Sigmoid colon (tissue), 6 donors: ENCODE measurements at regions not wholly inside any gene's neighbourhood (a gene's known extent, or its start where the extent isn't known, plus 50 kb on each side); places are given as distances from the start of the nearest gene placed in this dataset.

Experiments used
- DNase-seq: peaks from one replicate; pipeline ENCODE4 v3.0.0-alpha.2; 2019
- H3K27ac ChIP-seq, 4 donors: fragments of 200-600 bp; sonication (generic); one replicate each; pipeline ENCODE4 v1.5.1; 2016 to 2019; ENCODE audit warnings: mild to moderate bottlenecking in 1 of 4
- H3K27me3 ChIP-seq, 3 donors: fragments of 200-600 bp; sonication (generic); one replicate each; pipeline ENCODE4 v1.5.1; 2019; ENCODE audit warnings: mild to moderate bottlenecking in 1 of 3
- H3K36me3 ChIP-seq, 4 donors: fragments of 200-600 bp; sonication (generic); one replicate each; pipeline ENCODE4 v1.5.1; 2016 to 2019
- H3K4me1 ChIP-seq, 4 donors: fragments of 200-600 bp; sonication (generic); one replicate each; pipeline ENCODE4 v1.5.1; 2017 to 2019
- H3K4me3 ChIP-seq, 4 donors: fragments of 200-600 bp; sonication (generic); one replicate each; pipeline ENCODE4 v1.5.1; 2017 to 2019; ENCODE audit warnings: mild to moderate bottlenecking in 2 of 4, moderate library complexity in 1 of 4
- H3K9me3 ChIP-seq, 4 donors: fragments of 200-600 bp in 3 of 4; sonication (generic) in 3 of 4; one replicate each; pipeline versions ENCODE4 v1.5.1 to v1.6.1; 2013 to 2019
- EP300 ChIP-seq, 4 donors: sonication (generic); formaldehyde crosslinking; IDR thresholded peaks; one replicate each; pipeline ENCODE4 v1.6.1; 2017; ENCODE audit warnings: antibody characterized with exemption in 4 of 4
- POLR2A ChIP-seq, 2 donors: fragments of 450-650 bp; IDR thresholded peaks; one replicate each; pipeline ENCODE4 v1.6.1; 2016; ENCODE audit warnings: antibody characterized with exemption in 2 of 2, mild to moderate bottlenecking in 2 of 2, moderate library complexity in 2 of 2
- POLR2AphosphoS5 ChIP-seq, 4 donors: sonication (generic); formaldehyde crosslinking; IDR thresholded peaks; one replicate each; pipeline ENCODE4 v1.6.1; 2017; ENCODE audit warnings: antibody characterized with exemption in 4 of 4
- WGBS, 2 donors: extraction: QIAGEN DNeasy Blood & Tissue Kit; methylation state at CpG; one replicate each; pipeline ENCODE4 v1.1.7; 2013; 5-methylcytosine and 5-hydroxymethylcytosine counted together
- intact Hi-C: fragments of 100-400 bp; cut with DNase I; formaldehyde crosslinking; loops from one replicate; pipeline ENCODE4 v1.15.1; 2023
- TF ChIP-seq, protein P1 (sequence below), 4 experiments: fragments of 450-650 bp in 3 of 4; fragments of 200-600 bp in 1 of 4; IDR thresholded peaks; one replicate each; pipeline ENCODE4 v1.5.1; 2016 to 2019; ENCODE audit warnings: antibody characterized with exemption in 4 of 4, mild to moderate bottlenecking in 3 of 4, moderate library complexity in 2 of 4
- donor health status: healthy with polysubstance abuse.
- donor health status: healthy.

DNA sequence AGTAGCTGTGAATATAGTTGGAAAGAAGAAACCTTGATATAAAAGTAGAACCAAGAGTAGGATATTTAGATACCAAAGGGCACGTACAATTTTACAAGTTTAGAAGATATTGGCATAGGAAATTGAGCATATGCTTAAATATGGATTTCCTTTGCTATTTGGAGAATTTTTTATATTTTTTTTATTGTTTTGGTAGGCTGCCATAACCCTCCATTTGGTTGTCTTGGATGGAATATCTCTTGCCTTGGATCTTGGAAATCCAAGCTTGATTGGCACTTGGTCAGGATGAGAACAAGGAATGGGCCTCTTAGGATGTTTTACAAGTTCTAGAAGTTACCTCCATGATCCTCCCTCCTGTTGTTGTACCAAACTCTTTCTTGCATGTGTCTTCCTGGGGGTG lies 297.1 kb downstream of the PRL start:
- peaks cover 0 to 68% (median 45%) of the 10 kb centered on the region in 4 donors for H3K4me1 ChIP-seq

DNA sequence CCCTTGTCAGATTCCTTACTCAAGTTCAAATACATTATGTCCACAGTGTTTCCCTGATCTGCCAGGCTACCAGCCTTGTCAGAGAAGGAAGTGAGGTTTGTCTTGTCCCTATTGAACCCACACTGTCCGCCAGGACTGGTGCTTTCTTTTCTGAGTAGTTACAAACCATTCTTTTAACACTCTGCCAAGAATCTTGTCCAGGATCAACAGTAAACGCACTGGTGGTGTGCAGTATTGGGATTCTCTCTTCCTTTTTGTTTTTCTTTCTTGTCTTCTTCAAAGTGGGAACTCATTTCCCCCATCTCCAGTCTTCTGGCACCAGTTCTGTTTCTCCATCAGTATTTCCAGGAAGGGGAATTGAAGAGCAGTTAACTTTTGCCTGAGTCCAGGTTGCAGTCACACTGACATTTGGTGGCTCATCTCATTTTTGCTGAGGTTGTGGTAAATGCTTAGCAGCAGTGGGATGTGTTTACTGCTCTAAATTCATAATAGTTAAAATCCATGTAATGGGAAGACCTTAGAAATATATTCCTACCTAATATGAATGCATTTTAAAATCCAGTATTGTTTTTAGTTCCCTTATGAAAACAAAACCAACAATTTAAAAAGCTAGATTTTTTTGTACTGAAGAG lies 295.3 kb downstream of the PRL start:
- Histone ChIP-seq H3K36me3 (no peaks in the 10 kb centered on the region), H3K27me3 (no peaks in the 10 kb centered on the region), H3K9me3 (no peaks in the 10 kb centered on the region), H3K4me1 (peaks cover 0 to 62% (median 42%) of the 10 kb centered on the region in 4 donors), H3K27ac (peak overlapping the region in 1 of 4 donors; percentile 55), H3K4me3 (no peak overlapping the region)
- no peak for DNase-seq
- intact Hi-C loops, result no loop called here
- WGBS, 2 donors, result 68 to 78% methylated on average over 2 of the region's 2 CpGs
- TF ChIP-seq, protein P1, sequence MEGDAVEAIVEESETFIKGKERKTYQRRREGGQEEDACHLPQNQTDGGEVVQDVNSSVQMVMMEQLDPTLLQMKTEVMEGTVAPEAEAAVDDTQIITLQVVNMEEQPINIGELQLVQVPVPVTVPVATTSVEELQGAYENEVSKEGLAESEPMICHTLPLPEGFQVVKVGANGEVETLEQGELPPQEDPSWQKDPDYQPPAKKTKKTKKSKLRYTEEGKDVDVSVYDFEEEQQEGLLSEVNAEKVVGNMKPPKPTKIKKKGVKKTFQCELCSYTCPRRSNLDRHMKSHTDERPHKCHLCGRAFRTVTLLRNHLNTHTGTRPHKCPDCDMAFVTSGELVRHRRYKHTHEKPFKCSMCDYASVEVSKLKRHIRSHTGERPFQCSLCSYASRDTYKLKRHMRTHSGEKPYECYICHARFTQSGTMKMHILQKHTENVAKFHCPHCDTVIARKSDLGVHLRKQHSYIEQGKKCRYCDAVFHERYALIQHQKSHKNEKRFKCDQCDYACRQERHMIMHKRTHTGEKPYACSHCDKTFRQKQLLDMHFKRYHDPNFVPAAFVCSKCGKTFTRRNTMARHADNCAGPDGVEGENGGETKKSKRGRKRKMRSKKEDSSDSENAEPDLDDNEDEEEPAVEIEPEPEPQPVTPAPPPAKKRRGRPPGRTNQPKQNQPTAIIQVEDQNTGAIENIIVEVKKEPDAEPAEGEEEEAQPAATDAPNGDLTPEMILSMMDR (IDR thresholded peaks at IDR 0.05), result no peak
- TF ChIP-seq POLR2A (IDR thresholded peaks at IDR 0.05) (no peak), EP300 (IDR thresholded peaks at IDR 0.05) (no peak), POLR2AphosphoS5 (IDR thresholded peaks at IDR 0.05) (no peak)

More for the DNA sequence above, 297.1 kb downstream of the PRL start:
- no peak overlapping the region for H3K4me3 ChIP-seq
- TF ChIP-seq EP300 (IDR thresholded peaks at IDR 0.05) (no peak), POLR2A (IDR thresholded peaks at IDR 0.05) (no peak), POLR2AphosphoS5 (IDR thresholded peaks at IDR 0.05) (no peak)
- TF ChIP-seq, protein P1 (IDR thresholded peaks at IDR 0.05), result no peak
- intact Hi-C loops, result loop anchor here (10.0 kb wide), 1 partner anchor 145 kb away; no protein-coding TSS in a partner anchor
- no peak overlapping the region for H3K27ac ChIP-seq
- no peaks in the 10 kb centered on the region for H3K27me3 ChIP-seq
- 45 to 90% methylated on average over 1 of the region's 1 CpG for whole genome bisulfite sequencing, 2 donors
- no peaks in the 10 kb centered on the region for H3K36me3 ChIP-seq
- H3K9me3 ChIP-seq, result no peaks in the 10 kb centered on the region
- no peak for DNase-seq

DNA sequence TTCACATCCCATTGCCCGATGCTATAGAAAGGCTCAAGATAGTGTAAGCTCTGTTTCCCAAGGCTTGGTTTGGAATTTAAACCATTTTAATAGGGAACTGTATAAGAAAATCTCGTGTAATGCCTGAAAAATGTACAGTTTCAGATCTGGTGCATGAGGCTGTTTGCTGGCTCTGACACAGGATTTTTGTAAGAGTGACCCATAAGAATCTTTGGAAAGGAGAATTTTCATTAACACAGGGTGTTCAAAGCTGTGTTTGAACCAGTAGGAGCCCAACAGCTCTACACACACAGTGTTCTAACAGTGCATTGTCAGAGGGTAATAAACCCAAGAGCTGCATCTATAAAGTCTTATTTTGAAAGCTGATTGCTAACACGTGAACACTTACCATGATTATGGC lies 293.5 kb downstream of the PRL start:
- WGBS, 2 donors, result 28 to 53% methylated on average over 3 of the region's 3 CpGs
- TF ChIP-seq EP300 (IDR thresholded peaks at IDR 0.05) (no peak), POLR2AphosphoS5 (IDR thresholded peaks at IDR 0.05) (no peak), POLR2A (IDR thresholded peaks at IDR 0.05) (no peak)
- TF ChIP-seq, protein P1 (IDR thresholded peaks at IDR 0.05), result no peak
- DNase-seq, result no peak
- Histone ChIP-seq H3K4me3 (no peak overlapping the region), H3K9me3 (no peaks in the 10 kb centered on the region), H3K27ac (peak overlapping the region in 2 of 4 donors; percentile 2 to 29), H3K4me1 (peaks cover 0 to 45% (median 28%) of the 10 kb centered on the region in 4 donors), H3K27me3 (no peaks in the 10 kb centered on the region), H3K36me3 (no peaks in the 10 kb centered on the region)
- intact Hi-C loops, result no loop called here

DNA sequence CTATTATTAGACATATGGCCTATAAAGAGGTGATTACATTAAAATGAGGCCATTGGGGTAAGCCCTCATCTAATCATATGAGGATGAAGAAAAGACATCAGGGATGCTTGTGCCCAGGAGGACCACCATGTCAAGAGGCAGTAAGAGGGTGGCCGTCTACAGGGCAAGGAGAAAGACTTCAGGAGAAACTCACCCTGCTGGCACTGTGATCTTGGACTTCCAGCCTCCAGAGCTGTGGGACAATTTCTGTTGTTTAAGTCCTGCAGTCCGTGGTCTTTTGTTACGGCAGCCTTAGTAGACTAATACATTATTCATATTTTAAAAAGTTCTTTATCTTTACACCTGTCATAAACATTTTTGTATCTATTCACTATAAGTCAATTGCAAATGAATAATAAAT lies 290.0 kb downstream of the PRL start:
- no peak overlapping the region for H3K27ac ChIP-seq
- H3K4me3 ChIP-seq, result no peak overlapping the region
- H3K36me3 ChIP-seq, result no peaks in the 10 kb centered on the region
- intact Hi-C loops, result no loop called here
- peaks cover 0 to 23% (median 15%) of the 10 kb centered on the region in 4 donors for H3K4me1 ChIP-seq
- DNase-seq, result no peak
- no peaks in the 10 kb centered on the region for H3K9me3 ChIP-seq
- TF ChIP-seq POLR2A (IDR thresholded peaks at IDR 0.05) (no peak), POLR2AphosphoS5 (IDR thresholded peaks at IDR 0.05) (no peak), EP300 (IDR thresholded peaks at IDR 0.05) (no peak)
- TF ChIP-seq, protein P1 (IDR thresholded peaks at IDR 0.05), result no peak
- no peaks in the 10 kb centered on the region for H3K27me3 ChIP-seq
- WGBS, 2 donors, result 94 to 95% methylated on average over 3 of the region's 3 CpGs

DNA sequence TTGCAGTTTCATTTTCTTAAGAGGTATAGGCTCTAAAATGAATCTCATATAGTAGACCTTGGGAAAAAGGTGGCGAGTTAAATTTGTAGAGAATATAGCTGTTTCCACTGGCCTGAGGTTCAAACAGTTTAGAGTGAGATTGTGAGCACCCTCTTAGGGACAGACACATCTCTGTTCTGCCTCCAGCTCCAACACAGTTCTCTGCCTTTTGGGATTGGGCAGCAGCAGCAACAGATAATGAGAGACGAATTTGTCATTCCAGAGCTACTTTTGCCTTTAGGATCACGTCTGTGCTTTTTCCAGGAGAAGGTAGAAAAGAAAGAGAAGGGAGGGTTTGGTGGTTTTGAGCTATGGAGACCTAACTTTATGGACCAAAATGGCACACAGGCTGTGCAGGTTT lies 289.4 kb downstream of the PRL start:
- Histone ChIP-seq H3K4me3 (no peak overlapping the region), H3K9me3 (no peaks in the 10 kb centered on the region), H3K4me1 (peaks cover 0 to 16% (median 12%) of the 10 kb centered on the region in 4 donors), H3K27ac (no peak overlapping the region), H3K27me3 (no peaks in the 10 kb centered on the region), H3K36me3 (no peaks in the 10 kb centered on the region)
- TF ChIP-seq POLR2A (IDR thresholded peaks at IDR 0.05) (no peak), POLR2AphosphoS5 (IDR thresholded peaks at IDR 0.05) (no peak), EP300 (IDR thresholded peaks at IDR 0.05) (no peak)
- TF ChIP-seq, protein P1 (IDR thresholded peaks at IDR 0.05), result no peak
- intact Hi-C loops, result no loop called here
- DNase-seq, result no peak
- WGBS, 2 donors, result 83 to 85% methylated on average over 3 of the region's 3 CpGs
